K562 (cell line): ENCODE measurements at regions not wholly inside any gene's neighbourhood (a gene's known extent, or its start where the extent isn't known, plus 50 kb on each side); places are given as distances from the start of the nearest gene placed in this dataset.

Experiments
- ATAC-seq: fragments of 200-7000 bp; cut with Tn5 transposase; 3 replicates; pipeline ENCODE4 v1.9.1; 2020; ENCODE audit warnings: moderate library complexity
- BruUV-seq: library from RNA; stranded (reverse); fragments of 400-500 nt; replicated peaks from 2 replicates; lab custom pipeline; 2021; lab: Mats Ljungman, UMichigan
- CTCF ChIA-PET: fragments of 300-600 bp; formaldehyde crosslinking; extraction: SDS; loops from one replicate; lab custom pipeline; 2021; ENCODE audit warnings: low intra/inter-chr PET ratio; lab: Yijun Ruan, JAX
- POLR2A ChIA-PET: fragments of 300-600, 350-650 bp; sonication (Branson Sonifier 250); formaldehyde crosslinking; extraction: SDS; loops from one replicate; lab custom pipeline; 2021; ENCODE audit warnings: antibody characterized with exemption, inconsistent platforms; lab: Yijun Ruan, JAX
- DNase-seq, 4 experiments: peaks; one replicate each; pipeline versions ENCODE4 v3.0.0 to v3.0.0-alpha.2; 2011 to 2018; ENCODE audit warnings: low spot score in 3 of 4, mixed read lengths in 3 of 4; ENCODE audit errors: extremely low read depth in 1 of 4
- FAIRE-seq: peaks from 2 replicates; lab custom pipeline; 2011; peaks lifted over from hg19 to GRCh38; lab: Jason Lieb, UNC
- H2AFZ ChIP-seq: 2 replicates; pipeline ENCODE4 v1.6.0; 2011; ENCODE audit warnings: low read depth, low read length, control low read depth, inconsistent platforms
- H3K27ac ChIP-seq: fragments of 200-600 bp; 3 replicates; pipeline ENCODE4 v1.8.0; 2011; ENCODE audit warnings: low read depth, mild to moderate bottlenecking, control low read depth, inconsistent platforms, low read length, moderate library complexity, mixed read lengths; ENCODE audit errors: extremely low read depth
- H3K27me3 ChIP-seq, 2 experiments: fragments of 300-600 bp in 1 of 2; 2 replicates in 1 of 2; 3 replicates in 1 of 2; pipeline versions ENCODE4 v1.6.0 to v1.8.0; 2011; ENCODE audit warnings: inconsistent platforms in 2 of 2, low read length in 2 of 2, mild to moderate bottlenecking in 1 of 2, mixed read lengths in 1 of 2, moderate library complexity in 1 of 2; ENCODE audit not compliant: control insufficient read depth in 2 of 2, insufficient read depth in 2 of 2
- H3K36me3 ChIP-seq: fragments of 300-600 bp; 3 replicates; pipeline ENCODE4 v1.8.0; 2011; ENCODE audit warnings: mild to moderate bottlenecking, low read length, inconsistent platforms; ENCODE audit not compliant: control insufficient read depth, insufficient read depth
- H3K4me1 ChIP-seq, 2 experiments: fragments of 200-600 bp in 1 of 2; replicated peaks in 1 of 2; 2 replicates in 1 of 2; 3 replicates in 1 of 2; pipeline versions ENCODE4 v1.5.1 to v1.8.0; 2011; ENCODE audit warnings: inconsistent platforms in 2 of 2, low read length in 2 of 2, mild to moderate bottlenecking in 1 of 2, mixed read lengths in 1 of 2, moderate library complexity in 1 of 2; ENCODE audit not compliant: control insufficient read depth in 2 of 2, insufficient read depth in 2 of 2
- H3K4me2 ChIP-seq: 2 replicates; pipeline ENCODE4 v1.6.1; 2011; ENCODE audit warnings: low read length, control low read depth, inconsistent platforms, mixed read lengths; ENCODE audit not compliant: insufficient read depth
- H3K4me3 ChIP-seq: fragments of 200-600 bp; sonication (generic), shearing (Covaris generic); 2 replicates; pipeline ENCODE4 v1.5.1; 2016; ENCODE audit warnings: control low read depth, inconsistent platforms
- H3K79me2 ChIP-seq: fragments of 200-600 bp; 3 replicates; pipeline ENCODE4 v1.8.0; 2011; ENCODE audit warnings: low read length, inconsistent platforms; ENCODE audit not compliant: control insufficient read depth, insufficient read depth
- H3K9ac ChIP-seq, 2 experiments: 2 replicates each; pipeline versions ENCODE4 v1.6.0 to v1.6.1; 2011; ENCODE audit warnings: low read depth in 2 of 2, low read length in 2 of 2, control low read depth in 1 of 2, inconsistent platforms in 1 of 2, mild to moderate bottlenecking in 1 of 2, mixed read lengths in 1 of 2; ENCODE audit not compliant: insufficient read depth in 1 of 2
- H3K9me1 ChIP-seq: one replicate; pipeline ENCODE4 v1.6.0; 2011; ENCODE audit warnings: inconsistent platforms, mild to moderate bottlenecking, low read length, moderate library complexity; ENCODE audit not compliant: control insufficient read depth, insufficient read depth
- H3K9me3 ChIP-seq: replicated peaks from 2 replicates; pipeline ENCODE4 v1.5.1; 2011; ENCODE audit warnings: low read depth, low read length, inconsistent platforms; ENCODE audit not compliant: control insufficient read depth, insufficient read depth
- H4K20me1 ChIP-seq: replicated peaks from 2 replicates; pipeline ENCODE4 v1.6.1; 2011; ENCODE audit warnings: low read length, inconsistent platforms, mixed read lengths; ENCODE audit not compliant: control insufficient read depth, insufficient read depth
- E2F3 ChIP-seq: fragments of 250-450 bp; sonication (Bioruptor Pico); IDR thresholded peaks from 2 replicates; pipeline ENCODE4 v1.4.0; 2020; ENCODE audit warnings: mild to moderate bottlenecking
- TAF7 ChIP-seq: fragments of 450-650 bp; IDR thresholded peaks from 2 replicates; pipeline ENCODE4 v1.6.1; 2016; ENCODE audit warnings: missing genetic modification characterization, missing compliant biosample characterization
- ZBTB7A ChIP-seq: IDR thresholded peaks from 2 replicates; pipeline ENCODE4 v1.6.1; 2011; ENCODE audit warnings: low read depth, mild to moderate bottlenecking, low read length, moderate library complexity, borderline replicate concordance; ENCODE audit not compliant: control insufficient read depth
- WGBS: fragments of 100-300 bp; shearing (Covaris generic); methylation state at CpG from one replicate; pipeline ENCODE4 v1.1.6; 2016; ENCODE audit warnings: low coverage, mixed read lengths; ENCODE audit not compliant: insufficient coverage; ENCODE audit errors: missing lambda C conversion rate; 5-methylcytosine and 5-hydroxymethylcytosine counted together
- in situ Hi-C: fragments of 300-500 bp; cut with MboI; formaldehyde crosslinking; loops from 4 replicates; pipeline ENCODE4 v1.15.0; 2018; ENCODE audit warnings: inconsistent platforms, mixed read lengths
- intact Hi-C: fragments of 100-400 bp; cut with micrococcal nuclease; formaldehyde crosslinking; loops from 2 replicates; pipeline ENCODE4 v1.14.2; 2022
- TF ChIP-seq, protein P1 (sequence below): sonication (generic); formaldehyde crosslinking; IDR thresholded peaks from 2 replicates; pipeline ENCODE4 v1.8.0; 2023; ENCODE audit warnings: missing genetic modification reagents, mild to moderate bottlenecking, borderline replicate concordance

DNA sequence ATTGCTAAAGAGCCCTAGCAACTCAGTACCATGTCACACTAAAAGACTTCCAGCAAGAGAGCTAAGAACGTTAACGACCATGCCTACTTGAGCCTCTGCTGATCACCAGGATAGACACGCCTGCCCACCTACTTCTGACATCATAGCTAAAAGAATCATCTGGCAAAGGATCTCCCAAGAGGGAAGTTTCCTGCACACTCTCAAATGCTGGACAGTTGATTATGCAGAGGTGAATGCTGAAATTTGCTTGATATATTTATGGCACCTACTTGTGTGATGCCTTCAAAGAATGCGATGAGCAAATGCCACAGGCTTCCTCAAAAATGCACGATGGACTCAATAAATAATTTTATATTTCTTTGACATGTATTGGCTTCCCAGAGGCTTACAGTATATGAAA, 113.6 kb downstream of the GALC start (continued):
- TF ChIP-seq, protein P1, sequence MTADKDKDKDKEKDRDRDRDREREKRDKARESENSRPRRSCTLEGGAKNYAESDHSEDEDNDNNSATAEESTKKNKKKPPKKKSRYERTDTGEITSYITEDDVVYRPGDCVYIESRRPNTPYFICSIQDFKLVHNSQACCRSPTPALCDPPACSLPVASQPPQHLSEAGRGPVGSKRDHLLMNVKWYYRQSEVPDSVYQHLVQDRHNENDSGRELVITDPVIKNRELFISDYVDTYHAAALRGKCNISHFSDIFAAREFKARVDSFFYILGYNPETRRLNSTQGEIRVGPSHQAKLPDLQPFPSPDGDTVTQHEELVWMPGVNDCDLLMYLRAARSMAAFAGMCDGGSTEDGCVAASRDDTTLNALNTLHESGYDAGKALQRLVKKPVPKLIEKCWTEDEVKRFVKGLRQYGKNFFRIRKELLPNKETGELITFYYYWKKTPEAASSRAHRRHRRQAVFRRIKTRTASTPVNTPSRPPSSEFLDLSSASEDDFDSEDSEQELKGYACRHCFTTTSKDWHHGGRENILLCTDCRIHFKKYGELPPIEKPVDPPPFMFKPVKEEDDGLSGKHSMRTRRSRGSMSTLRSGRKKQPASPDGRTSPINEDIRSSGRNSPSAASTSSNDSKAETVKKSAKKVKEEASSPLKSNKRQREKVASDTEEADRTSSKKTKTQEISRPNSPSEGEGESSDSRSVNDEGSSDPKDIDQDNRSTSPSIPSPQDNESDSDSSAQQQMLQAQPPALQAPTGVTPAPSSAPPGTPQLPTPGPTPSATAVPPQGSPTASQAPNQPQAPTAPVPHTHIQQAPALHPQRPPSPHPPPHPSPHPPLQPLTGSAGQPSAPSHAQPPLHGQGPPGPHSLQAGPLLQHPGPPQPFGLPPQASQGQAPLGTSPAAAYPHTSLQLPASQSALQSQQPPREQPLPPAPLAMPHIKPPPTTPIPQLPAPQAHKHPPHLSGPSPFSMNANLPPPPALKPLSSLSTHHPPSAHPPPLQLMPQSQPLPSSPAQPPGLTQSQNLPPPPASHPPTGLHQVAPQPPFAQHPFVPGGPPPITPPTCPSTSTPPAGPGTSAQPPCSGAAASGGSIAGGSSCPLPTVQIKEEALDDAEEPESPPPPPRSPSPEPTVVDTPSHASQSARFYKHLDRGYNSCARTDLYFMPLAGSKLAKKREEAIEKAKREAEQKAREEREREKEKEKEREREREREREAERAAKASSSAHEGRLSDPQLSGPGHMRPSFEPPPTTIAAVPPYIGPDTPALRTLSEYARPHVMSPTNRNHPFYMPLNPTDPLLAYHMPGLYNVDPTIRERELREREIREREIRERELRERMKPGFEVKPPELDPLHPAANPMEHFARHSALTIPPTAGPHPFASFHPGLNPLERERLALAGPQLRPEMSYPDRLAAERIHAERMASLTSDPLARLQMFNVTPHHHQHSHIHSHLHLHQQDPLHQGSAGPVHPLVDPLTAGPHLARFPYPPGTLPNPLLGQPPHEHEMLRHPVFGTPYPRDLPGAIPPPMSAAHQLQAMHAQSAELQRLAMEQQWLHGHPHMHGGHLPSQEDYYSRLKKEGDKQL = no peak
- TF ChIP-seq ZBTB7A (no peak), E2F3 (no peak)

DNA sequence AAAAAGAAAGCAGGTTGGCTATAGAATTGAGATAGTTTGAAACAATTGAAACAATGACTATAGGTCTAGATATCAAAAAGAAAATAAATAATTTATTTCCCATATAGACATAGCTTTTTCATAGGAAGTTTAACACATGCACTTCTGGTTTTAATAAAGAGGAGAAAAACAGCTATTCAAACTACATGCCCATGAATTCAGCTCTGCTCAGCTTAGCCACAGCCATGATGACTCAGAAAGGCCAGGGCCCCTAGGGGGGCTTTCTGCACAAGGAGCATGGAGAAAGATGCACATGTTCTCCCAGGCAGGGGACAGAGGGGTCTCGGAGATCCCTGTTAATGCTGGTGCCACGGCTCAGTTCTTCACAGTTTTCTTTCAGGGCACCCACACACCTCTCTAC, 114.0 kb downstream of the GALC start:
- Histone ChIP-seq H2AFZ (no peak overlapping the region), H3K9me3 (no peaks in the 10 kb centered on the region), H3K27ac (no peak overlapping the region), H3K27me3 (no peaks in the 10 kb centered on the region), H3K9me1 (no peaks in the 10 kb centered on the region), H3K4me2 (no peak overlapping the region), H3K4me3 (no peak overlapping the region), H3K36me3 (no peaks in the 10 kb centered on the region), H3K4me1 (no peaks in the 10 kb centered on the region), H3K9ac (no peak overlapping the region), H3K79me2 (no peaks in the 10 kb centered on the region), H4K20me1 (no peaks in the 10 kb centered on the region)
- no peak for TF ChIP-seq TAF7 (tag)
- FAIRE-seq (no peak), ATAC-seq (no peak), DNase-seq (no peak)
- intact Hi-C loops (no loop called here), in situ Hi-C loops (no loop called here)
- BruUV-seq = no TSS peak
- CTCF ChIA-PET = no interaction called here
- 0% methylated on average over 1 of the region's 2 CpGs for WGBS
- POLR2A ChIA-PET = no interaction called here
